MM.1S (cell line): ENCODE measurements at regions not wholly inside any gene's neighbourhood (a gene's known extent, or its start where the extent isn't known, plus 50 kb on each side); places are given as distances from the start of the nearest gene placed in this dataset.

Source experiments
- DNase-seq: peaks from one replicate; pipeline ENCODE4 v3.0.0-alpha.2; 2015
- H2AFZ ChIP-seq: fragments of 300-600 bp; sonication (generic); 2 replicates; pipeline ENCODE4 v1.6.0; 2016; ENCODE audit warnings: antibody characterized with exemption, low read length
- H3F3A ChIP-seq: fragments of 300-600 bp; sonication (generic); 2 replicates; pipeline ENCODE4 v1.6.1; 2016; ENCODE audit warnings: mild to moderate bottlenecking, antibody characterized with exemption, low read length, moderate library complexity, mixed read lengths; ENCODE audit not compliant: insufficient read depth
- H3K27ac ChIP-seq: fragments of 300-600 bp; sonication (generic); 2 replicates; pipeline ENCODE4 v1.5.1; 2016; ENCODE audit warnings: mild to moderate bottlenecking, low read length
- H3K27me3 ChIP-seq: fragments of 300-600 bp; sonication (generic); replicated peaks from 2 replicates; pipeline ENCODE4 v1.6.0; 2016; ENCODE audit warnings: low read length; ENCODE audit not compliant: insufficient read depth
- H3K36me3 ChIP-seq: fragments of 300-600 bp; sonication (generic); replicated peaks from 2 replicates; pipeline ENCODE4 v1.6.1; 2016; ENCODE audit warnings: mild to moderate bottlenecking, low read length, mixed read lengths; ENCODE audit not compliant: insufficient read depth
- H3K4me1 ChIP-seq: fragments of 300-600 bp; sonication (generic); 2 replicates; pipeline ENCODE4 v1.6.1; 2016; ENCODE audit warnings: low read length, mixed read lengths
- H3K4me2 ChIP-seq: fragments of 300-600 bp; sonication (generic); 2 replicates; pipeline ENCODE4 v1.6.0; 2016; ENCODE audit warnings: low read depth, low read length
- H3K4me3 ChIP-seq: fragments of 300-600 bp; sonication (generic); 2 replicates; pipeline ENCODE4 v1.5.1; 2016; ENCODE audit warnings: low read length, mixed read lengths
- H3K79me2 ChIP-seq: fragments of 300-600 bp; sonication (generic); 2 replicates; pipeline ENCODE4 v1.6.1; 2016; ENCODE audit warnings: mixed run types, low read length, mixed read lengths
- H3K9ac ChIP-seq: fragments of 300-600 bp; sonication (generic); 2 replicates; pipeline ENCODE4 v1.6.1; 2016; ENCODE audit warnings: low read length, mixed read lengths
- H3K9me2 ChIP-seq: fragments of 300-600 bp; sonication (generic); replicated peaks from 2 replicates; pipeline ENCODE4 v1.6.1; 2016; ENCODE audit warnings: mild to moderate bottlenecking, low read length, mixed read lengths; ENCODE audit not compliant: insufficient read depth
- H3K9me3 ChIP-seq: fragments of 300-600 bp; sonication (generic); replicated peaks from 2 replicates; pipeline ENCODE4 v1.6.1; 2016; ENCODE audit warnings: mild to moderate bottlenecking, low read length, mixed read lengths; ENCODE audit not compliant: insufficient read depth
- H4K20me1 ChIP-seq: fragments of 300-600 bp; sonication (generic); 2 replicates; pipeline ENCODE4 v1.6.1; 2016; ENCODE audit warnings: mild to moderate bottlenecking, low read length, moderate library complexity, mixed read lengths; ENCODE audit not compliant: insufficient read depth
- CTCF ChIP-seq: fragments of 300-600 bp; sonication (generic); IDR thresholded peaks from 2 replicates; pipeline ENCODE4 v1.5.1; 2016; ENCODE audit warnings: antibody characterized with exemption, low read length, mixed read lengths
- EZH2 ChIP-seq: fragments of 300-600 bp; sonication (generic); optimal IDR thresholded peaks from 2 replicates; pipeline ENCODE3; 2017; ENCODE audit warnings: low read depth, mild to moderate bottlenecking, antibody characterized with exemption, low read length, mixed read lengths
- EZH2phosphoT487 ChIP-seq: fragments of 300-600 bp; sonication (generic); IDR thresholded peaks from 2 replicates; pipeline ENCODE4 v1.6.1; 2018; ENCODE audit warnings: antibody characterized with exemption, low read length

- H3K4me1 ChIP-seq = no peaks in the 10 kb centered on the region
- no peak overlapping the region for H3K4me2 ChIP-seq
- no peaks in the 10 kb centered on the region for H3F3A ChIP-seq
- no peaks in the 10 kb centered on the region for H4K20me1 ChIP-seq
- H3K36me3 ChIP-seq = no peaks in the 10 kb centered on the region
- TF ChIP-seq EZH2phosphoT487 = no peak
- no peak for TF ChIP-seq EZH2
- no peak for TF ChIP-seq CTCF
- no peaks in the 10 kb centered on the region for H3K79me2 ChIP-seq
- no peaks in the 10 kb centered on the region for H3K9me2 ChIP-seq
- H3K27ac ChIP-seq = no peak overlapping the region
- no peaks in the 10 kb centered on the region for H3K9me3 ChIP-seq
- DNase-seq = no peak
- no peaks in the 10 kb centered on the region for H3K27me3 ChIP-seq
- no peak overlapping the region for H2AFZ ChIP-seq
- no peak overlapping the region for H3K9ac ChIP-seq
- no peak overlapping the region for H3K4me3 ChIP-seq
Measured at GRCh38 chr12:74794522-74794921, 256.9 kb downstream of the ATXN7L3B start.

- Histone ChIP-seq H3K9ac (no peak overlapping the region), H3K4me1 (no peaks in the 10 kb centered on the region), H3K36me3 (no peaks in the 10 kb centered on the region), H3K27ac (no peak overlapping the region), H2AFZ (no peak overlapping the region), H3K79me2 (no peaks in the 10 kb centered on the region), H3K27me3 (no peaks in the 10 kb centered on the region), H3K4me3 (no peak overlapping the region), H3K4me2 (no peak overlapping the region), H3F3A (no peaks in the 10 kb centered on the region), H3K9me3 (no peaks in the 10 kb centered on the region), H3K9me2 (no peaks in the 10 kb centered on the region), H4K20me1 (no peaks in the 10 kb centered on the region)
- DNase-seq = no peak
- TF ChIP-seq EZH2 (no peak), EZH2phosphoT487 (no peak), CTCF (no peak)
Measured at GRCh38 chr12:74801625-74802024, 264.0 kb downstream of the ATXN7L3B start.

GRCh38 chr12:74816398-74817175, 279.0 kb downstream of the ATXN7L3B start:
- Histone ChIP-seq H3K79me2 (no peaks in the 10 kb centered on the region), H3K27me3 (no peaks in the 10 kb centered on the region), H4K20me1 (no peaks in the 10 kb centered on the region), H3K9me2 (no peaks in the 10 kb centered on the region), H3K4me1 (no peaks in the 10 kb centered on the region), H3K27ac (no peak overlapping the region), H3K4me3 (no peak overlapping the region), H3K9me3 (no peaks in the 10 kb centered on the region), H2AFZ (no peak overlapping the region), H3K9ac (no peak overlapping the region), H3K36me3 (no peaks in the 10 kb centered on the region), H3K4me2 (no peak overlapping the region), H3F3A (no peaks in the 10 kb centered on the region)
- no peak for DNase-seq
- TF ChIP-seq CTCF (no peak), EZH2phosphoT487 (no peak)
